ENCODE measurements at regions not wholly inside any gene's neighbourhood (a gene's known extent, or its start where the extent isn't known, plus 50 kb on each side); places are given as distances from the start of the nearest gene placed in this dataset.

DNA sequence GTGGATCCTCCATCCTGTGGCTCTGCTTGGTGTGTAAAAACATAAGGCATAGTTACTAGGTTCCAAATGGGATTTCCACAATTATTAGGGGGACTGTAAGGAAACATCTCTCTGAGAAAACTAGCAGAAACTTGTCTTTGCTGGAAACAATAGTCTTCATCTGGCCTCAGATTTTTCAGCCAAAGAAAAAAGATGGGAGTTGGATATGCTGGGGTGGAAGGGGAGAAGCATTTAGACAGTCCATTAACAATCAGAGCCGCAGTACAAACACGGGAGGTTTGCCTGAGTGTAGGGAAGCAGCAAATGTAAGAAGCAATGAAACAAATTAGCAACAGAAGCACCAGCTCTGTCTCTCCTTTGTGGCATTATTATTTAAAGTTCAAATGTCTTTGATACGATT, 402.7 kb upstream of the ZNF608 start:
- DNase-seq = no peak

DNA sequence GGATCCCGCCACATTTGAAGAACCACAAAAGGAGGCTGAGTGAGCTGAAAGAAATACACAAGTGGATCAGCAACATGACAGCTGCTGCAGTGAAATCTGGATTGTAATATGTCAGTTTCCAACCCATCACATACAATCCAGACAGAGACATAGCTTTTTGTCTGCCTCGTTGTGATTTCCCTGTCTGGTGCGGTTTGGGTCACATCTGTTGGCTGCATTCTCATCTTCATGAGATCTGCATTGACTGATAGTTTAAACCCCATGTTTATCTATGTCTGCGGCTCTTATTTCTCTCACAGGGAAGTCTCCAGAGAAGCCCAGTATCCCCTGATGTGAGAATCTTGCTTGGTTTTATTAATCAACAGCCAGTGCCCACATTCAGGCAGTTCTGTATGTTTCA, 403.1 kb upstream of the ZNF608 start:
- no peak for DNase-seq

DNA sequence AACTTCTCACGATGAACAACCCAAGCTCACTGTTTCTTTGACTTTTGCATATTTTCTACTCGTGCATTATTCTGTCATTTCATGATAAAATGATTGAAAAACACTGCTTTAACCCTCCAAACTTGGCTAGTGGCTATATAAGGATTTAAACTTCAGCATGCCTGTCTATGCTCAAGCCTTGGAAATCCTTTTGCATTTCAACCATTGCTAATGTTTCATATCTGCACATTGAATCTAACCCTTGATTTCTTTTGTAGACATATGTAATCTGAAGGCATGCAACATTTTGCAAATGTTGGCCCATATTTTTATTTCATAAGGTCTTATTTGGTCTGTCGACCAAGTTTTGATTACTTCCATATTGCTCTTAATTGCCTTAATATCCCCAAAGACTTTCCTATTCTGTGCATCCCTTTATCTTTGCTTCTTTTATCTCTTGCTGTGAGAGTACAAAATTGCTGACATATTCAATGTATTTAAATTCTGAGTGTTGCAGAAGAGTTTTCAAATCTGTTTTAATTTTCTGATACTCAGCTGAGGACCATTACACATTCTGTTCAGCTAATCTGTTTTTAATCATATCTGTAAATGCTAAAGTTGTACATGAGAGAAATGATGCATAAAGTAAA, 403.7 kb upstream of the ZNF608 start:
- DNase-seq = no peak

DNA sequence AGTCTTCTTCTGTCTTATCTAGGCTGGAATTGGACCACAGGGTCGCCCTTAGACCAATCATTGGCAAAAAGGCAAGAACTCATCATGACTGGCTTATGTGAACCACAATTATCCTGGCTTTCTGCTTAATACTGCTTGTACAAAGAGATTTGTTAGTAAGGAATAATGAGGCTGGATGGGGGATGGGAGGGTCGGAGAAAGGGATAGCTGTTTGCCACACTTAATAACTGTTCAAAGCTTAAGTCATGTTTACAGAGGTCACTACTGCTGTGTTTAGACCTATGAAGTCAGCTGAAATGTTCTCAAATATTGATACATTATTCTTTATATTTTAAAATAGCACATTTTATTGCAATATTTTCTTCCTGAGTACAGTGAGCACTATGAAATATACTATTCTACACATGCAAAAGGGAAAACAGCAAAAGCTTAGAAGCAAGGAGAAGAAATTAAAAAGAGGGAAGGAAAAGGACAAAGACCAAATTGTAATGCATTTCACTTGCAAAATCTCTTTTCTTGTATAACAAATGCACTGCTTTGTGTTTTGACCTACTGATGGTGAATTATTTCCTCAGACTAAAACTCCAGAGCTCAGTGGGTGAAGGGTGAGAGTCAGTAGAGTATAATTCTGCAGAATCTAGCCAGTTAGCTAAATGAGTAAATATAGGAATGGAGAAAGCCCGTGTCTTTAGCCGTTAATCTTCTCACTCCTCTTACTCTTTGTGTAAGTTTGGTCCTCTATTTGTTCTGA, 404.9 kb upstream of the ZNF608 start:
- DNase-seq = no peak

DNA sequence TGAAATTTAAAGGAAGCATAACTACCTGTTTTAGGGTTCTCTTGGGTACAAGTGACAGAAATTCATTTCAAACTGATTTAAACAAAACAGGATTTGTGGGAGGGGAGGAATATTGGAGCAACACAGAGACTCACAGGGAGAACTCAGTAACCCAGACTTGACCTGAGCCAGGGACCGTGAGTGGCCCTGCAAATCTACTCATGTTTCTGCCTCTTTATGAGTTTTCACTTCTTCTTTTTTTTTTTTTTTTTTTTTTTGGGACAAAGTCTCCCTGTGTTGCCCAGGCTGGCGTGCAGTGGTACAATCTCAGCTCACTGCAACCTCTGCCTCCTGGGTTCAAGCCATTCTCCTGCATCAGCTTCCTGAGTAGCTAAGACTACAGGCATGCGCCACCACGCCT, 405.6 kb upstream of the ZNF608 start:
- DNase-seq = no peak

DNA sequence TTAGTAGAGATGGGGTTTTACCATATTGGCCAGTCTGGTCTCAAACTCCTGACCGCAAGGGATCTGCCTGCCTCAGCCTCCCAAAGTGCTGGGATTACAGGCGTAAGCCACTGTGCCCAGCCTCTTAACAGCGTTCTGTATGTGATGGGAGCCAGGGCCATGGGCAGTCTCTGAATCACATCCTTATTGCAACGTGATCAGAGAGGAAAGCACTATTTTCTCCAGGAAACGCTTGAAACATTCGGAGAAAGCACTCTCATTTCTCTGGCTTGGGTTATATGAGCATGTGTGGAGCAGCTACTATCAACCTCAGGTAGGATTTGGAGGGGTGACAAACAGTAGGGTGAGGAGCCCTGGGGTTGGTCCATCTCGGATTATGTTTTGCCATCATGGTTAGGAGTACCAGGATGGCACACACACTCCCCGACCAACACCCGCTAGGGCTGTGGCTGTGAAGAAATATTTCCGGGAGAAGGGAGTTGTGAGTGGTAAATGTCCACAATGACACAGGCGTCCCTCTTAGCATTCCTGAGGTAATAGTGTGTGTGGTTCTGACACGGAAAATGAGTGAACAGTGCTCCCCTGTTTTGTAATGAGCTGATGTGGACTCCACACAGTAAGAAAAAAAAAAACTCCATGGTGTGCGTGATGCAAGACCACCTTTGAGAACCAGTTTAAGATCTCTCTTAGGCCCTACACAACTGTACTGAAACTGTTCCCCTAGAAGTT, 406.2 kb upstream of the ZNF608 start:
- no peak for DNase-seq

DNA sequence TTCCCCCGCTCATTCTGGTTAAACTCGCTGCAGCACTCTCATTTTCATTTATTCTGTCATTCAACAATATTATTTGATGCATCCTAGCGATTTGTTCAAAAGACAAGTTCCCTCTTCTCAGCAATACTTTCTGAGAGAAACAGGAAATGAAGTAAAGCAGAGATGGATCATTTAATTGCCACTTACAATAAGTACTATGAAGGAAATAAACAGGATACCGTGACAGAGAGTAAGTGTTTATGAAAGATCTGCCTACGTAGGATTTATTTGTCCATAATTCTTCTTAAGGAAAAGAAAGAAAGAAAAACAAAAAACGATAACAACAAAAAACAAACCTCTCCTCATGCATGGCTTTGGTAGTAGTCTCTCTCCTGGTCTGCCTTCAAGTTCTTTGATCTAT, 406.8 kb upstream of the ZNF608 start:
- DNase-seq = no peak

DNA sequence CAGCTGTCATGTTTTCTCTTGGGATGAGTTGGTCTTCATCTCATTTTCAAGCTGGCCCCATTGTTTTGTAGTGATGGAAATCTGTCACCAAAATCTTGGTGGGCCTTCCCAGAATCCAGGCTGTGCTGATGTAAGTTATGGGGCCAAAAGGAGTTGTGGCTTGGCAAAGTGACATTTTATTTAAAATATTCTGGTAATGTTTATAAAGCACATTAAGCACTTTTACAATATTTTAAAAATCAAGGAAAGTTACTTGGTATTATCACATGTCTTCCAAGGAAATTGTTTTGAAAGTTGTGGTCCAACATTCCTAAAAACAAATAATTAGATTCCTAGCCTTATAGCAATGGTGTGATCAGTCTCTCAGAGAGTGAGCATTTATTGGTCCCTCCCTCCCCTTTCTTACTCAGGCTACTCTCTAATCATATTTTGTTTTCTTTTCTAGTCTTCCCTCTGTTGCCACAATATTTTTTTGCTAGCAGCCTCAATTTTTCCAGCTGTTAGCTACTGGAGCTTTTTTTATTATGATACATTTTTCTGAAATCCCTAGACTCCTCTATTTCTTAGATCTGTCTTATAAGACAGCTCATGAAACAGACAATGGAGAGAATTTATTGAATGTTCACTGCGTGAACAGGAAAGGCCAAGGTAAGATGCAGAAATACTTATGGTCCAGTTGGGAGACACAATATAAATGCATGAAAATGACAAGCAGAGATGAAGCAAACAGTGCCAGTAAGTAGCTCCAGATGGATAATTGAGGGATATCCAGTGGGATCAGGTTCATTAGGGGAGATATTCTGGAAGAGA, 408.1 kb upstream of the ZNF608 start:
- DNase-seq = peak; percentile 32

DNA sequence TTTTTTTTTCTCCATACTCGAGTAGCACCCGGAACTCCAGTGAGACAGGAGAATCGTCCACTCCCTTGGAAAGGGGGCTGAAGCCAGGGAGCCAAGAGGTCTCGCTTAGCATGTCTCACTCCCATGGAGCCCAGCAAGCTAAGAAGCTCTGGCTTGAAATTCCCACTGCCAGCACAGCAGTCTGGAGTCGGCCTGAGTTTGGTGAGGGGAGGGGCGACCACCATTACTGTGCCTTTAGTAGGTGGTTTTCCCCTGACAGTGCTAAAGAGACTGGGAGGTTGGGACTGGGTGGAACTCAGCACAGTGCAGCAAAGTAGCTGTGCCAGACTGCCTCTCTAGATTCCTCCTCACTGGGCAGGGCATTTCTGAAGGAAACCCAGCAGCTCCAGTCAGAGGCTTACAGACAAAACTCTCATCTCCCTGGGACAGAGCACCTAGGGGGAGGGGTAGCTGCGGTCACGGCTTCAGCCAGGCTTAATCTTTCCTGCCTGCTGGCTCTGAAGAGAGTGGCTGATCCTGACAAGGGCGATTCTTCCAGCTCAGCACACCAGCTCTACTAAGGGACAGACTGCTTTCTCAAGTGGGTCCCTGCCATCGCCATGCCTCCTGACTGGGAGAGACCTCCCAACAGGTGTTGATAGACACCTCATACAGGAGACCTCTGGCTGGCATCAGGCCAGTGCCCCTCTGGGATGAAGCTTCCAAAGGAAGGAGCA, 414.5 kb upstream of the ZNF608 start:
- no peak for DNase-seq

DNA sequence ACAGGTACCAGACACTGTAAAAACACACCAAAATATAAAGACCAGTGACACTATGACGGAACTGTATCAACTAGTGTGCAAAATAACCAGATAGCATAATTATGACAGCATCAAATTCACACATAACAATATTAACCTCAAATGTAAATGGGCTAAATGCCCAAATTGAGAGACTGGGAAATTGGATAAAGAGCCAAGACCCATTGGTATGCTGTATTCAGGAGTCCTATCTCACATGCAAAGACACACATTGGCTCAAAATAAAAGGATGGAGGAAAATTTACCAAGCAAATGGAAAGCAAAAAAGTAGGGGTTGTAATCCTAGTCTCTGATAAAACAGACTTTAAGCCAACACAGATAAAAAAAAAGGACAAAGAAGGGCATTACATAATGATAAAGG, 416.3 kb upstream of the ZNF608 start:
- DNase-seq = no peak

DNA sequence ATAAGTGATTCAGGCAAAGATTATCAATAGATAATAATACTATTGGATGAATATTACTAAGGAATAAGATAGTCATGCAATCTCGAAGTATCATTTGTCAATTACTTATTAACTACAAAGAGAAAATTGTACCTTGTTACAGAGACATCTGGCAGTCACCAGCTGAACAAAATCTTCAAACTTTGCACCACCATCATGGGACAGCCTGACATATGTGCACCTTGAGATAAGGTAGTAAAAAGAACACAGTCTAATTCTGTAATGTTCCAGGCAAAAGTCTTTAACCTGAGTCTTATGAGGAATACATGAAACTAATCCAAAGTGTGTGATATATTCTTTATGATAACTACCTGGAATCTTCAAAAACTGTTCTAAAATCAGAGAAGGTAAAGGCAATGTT, 423.0 kb upstream of the ZNF608 start:
- no peak for DNase-seq

DNA sequence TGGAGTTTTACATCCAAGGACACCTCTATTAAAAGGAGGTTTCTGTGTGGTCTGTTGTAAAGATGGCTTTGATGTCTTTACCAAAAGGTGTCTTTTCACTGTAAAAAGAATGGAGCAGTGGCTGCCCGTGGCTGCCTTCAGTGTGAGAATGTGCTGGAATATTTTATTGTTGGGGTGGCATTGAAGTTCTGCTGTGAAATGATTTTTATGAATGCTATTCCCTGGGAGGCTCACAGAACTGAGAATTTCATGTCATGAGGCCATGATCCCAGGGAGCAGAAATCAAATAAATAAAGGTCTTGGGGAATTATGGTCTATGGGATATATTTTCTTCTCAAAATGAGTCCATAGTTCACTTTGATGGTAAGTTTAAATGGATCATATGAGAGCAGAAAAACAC, 425.2 kb upstream of the ZNF608 start:
- no peak for DNase-seq

DNA sequence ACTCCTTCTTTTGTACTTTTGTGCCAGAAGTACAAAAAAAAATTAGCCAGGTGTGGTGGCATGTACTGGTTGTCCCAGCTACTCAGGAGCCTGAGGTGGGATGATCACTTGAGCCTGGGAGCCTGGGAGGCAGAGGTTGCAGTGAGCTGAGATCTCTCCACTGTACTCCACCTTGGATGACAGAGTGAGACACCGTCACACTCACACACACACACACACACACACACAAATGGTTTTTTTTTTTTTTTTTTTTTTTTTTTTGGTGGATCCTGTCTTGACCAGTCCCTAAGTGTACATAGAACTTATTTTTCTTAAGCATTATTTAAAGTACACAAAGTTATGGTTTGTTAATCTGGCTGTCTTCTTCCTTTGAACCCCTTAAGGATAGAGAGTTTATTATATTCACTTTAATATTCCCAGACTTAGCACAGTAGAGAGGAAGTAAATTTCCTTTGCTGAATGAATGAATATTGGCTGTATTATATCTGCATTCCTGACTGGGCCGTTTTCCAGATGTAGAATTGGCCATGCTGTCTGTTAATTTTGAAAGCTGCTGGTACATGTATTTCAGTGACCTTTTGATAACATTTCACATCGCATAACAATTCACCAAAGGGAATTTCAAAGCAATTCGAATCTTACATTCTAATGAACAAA, 429.0 kb upstream of the ZNF608 start:
- DNase-seq = no peak

DNA sequence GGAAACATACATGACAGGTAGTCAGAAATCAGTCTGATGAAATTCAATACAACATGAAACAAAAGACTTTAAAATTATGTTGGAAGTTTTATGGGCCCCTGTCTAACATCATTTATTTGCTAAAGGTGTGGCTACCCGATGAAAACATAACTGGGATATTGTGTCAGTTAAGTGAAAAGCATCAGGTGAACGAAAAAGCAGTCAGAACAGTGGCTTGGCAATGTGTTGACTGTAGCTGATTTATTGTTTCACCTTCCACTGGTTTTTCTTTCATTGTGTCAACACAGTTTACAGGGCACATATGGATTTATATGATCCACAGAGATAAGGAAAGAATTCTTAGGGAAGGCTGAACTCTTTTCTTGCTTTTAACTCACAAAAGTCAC, 429.6 kb upstream of the ZNF608 start:
- no peak for DNase-seq

DNA sequence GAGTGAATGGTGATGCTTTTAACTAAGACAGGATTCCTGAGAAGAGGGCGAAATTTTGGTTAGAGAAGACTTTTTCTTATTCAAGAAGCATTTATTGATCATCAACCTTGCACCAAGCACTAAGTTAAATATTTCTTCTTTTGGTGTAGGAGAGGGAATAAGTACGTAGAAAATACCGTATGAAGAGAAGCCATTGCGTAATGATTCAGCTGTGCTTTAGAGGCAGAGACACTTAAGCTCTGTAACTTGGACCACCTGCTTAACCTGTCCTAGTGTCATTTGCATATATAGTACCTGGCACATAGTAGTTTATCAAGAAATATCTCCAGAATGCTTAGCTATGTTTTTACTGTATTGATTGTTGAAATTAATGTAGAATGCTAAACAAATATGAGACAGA, 430.9 kb upstream of the ZNF608 start:
- DNase-seq = no peak

DNA sequence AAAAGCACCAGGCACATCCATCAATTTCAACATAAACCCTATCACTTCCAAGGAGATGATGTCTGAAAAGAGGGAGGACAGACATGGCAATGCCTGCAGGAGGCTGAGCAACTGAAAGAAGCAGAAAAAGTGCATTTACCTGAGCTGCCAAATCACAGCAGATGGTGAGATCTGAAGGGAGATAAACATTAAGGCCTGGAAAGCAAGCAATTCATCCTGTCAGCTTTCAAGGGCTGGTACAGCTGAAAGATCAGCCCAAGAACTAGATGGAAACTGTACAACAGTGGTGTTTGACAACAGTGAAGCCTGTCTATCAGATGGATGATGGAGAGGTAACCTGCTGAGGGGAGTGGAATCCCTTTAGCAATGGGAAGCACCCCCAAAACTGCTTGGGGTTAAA, 433.2 kb upstream of the ZNF608 start:
- DNase-seq = no peak

DNA sequence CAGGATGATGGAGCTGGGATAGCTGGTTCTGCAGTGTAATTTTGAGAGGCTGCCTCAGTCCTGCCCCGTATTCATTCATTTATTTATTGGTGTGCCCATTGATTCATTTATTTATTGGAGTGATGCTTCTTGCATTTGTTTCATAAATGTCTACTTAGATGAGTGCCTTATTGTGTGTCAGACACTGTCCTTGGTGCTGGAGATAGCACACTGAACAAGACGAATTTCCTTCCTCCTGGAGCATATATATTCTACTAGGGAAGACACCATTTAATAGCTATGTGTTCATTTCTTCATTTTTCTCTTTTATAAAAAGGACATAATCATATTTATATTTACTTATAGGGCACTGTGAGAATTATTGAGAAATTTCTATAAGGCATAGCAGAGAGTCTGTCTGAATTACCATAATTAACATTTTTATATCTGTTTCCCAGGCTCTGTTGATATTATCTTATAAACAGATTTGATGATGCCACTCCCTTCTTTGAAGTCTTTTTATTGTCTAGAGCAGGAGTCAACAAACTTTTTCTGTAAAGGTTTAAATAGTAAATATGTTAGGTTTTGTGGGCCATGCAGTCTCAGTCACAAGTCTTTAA, 433.9 kb upstream of the ZNF608 start:
- DNase-seq = no peak

DNA sequence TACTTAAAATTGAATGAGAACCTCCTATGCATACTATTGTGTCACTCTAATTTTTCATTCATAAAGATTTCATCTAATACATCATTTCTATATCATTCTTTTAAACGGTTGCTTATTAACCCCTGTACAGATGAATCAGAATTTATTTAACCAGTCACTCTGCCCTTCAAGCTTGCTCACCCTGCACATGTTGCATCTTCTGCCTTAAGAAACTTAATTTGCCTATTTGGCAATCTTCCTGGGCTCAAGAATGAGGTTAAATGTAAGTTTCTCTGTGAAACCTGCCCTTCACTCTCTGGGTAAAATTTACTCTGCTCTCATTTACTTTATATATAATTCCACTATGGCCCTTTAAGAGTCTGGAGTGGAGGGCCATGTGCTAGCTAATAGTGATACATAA, 434.7 kb upstream of the ZNF608 start:
- no peak for DNase-seq

DNA sequence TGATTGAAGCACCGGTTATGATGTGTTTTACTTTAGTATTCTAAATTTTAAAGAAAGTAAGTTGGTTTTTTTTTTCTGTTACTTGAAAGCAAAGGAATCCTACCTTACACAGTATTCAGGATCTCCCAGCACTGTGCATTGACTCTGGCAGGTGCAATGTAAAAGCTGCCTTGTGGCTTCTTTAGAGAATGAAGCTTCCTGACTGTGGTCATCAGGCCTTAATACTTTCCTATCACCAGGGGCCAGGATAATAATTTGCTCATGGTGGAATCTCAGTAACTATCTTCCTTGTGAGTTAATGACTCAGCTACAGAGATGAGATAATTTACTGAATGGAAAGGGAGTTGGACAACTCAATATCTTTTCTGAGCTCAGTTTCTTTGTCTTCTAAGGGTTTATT, 435.5 kb upstream of the ZNF608 start:
- no peak for DNase-seq

DNA sequence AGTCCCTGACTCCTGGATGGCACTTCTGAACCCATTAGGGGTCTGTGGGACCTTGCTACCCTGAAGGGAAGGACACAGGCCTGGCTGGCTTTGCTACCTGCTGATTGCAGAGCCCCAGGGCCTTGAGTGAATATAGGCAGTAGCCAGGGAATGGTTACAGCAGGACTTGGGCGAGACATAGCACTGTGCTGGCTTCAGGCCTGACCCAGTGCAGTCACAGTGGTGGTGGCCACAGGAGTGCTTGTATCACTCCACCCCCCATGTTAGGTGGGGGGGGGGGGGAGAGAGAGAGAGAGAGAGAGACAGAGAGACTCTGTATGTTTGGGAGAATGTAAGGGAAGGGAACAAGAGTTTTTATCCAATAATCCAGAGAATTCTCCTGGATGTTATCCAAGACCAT, 439.3 kb upstream of the ZNF608 start:
- DNase-seq = no peak

DNA sequence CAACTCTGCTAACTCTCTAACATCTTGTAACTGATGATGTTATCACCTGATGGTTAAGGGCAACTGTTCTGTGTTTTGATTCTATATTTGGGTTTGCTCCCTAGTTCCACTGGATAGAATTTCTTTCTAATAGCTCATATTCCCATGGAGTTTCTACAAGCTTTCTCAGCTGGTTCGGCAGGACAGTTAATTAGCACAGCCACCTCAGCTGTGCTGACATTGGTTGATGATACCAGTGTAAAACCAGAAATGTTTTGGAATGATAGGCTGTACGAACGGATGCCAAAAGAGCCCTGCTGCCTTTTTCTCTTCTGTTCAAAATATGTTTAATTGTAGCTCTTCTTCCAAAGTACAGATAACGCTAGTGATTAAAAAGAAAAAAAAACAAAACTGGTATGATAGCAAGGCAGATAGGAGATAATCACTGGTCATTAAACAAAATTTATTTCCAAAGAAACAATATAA, 440.5 kb upstream of the ZNF608 start:
- DNase-seq = no peak

DNA sequence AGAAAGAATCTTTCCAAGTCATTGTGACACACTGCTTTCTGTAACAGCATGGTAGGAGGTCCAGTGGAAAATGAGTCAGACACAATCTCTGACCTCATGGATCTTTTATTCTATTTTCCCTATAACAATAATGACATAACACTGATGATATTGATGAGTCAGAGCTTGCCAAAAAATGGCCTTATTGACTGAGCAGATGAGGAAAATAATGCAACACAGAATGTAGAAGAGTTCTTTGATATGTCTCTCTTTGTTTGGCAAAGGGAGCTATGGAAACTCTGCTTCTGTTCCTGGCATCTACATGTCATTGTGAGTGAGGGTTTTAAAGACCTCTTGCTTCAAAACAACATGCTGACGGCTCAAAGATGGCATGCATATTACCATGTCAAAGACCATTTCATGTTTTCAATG, 443.1 kb upstream of the ZNF608 start:
- DNase-seq = no peak
